ENCODE measurements at regions not wholly inside any gene's neighbourhood (a gene's known extent, or its start where the extent isn't known, plus 50 kb on each side); places are given as distances from the start of the nearest gene placed in this dataset.

DNA sequence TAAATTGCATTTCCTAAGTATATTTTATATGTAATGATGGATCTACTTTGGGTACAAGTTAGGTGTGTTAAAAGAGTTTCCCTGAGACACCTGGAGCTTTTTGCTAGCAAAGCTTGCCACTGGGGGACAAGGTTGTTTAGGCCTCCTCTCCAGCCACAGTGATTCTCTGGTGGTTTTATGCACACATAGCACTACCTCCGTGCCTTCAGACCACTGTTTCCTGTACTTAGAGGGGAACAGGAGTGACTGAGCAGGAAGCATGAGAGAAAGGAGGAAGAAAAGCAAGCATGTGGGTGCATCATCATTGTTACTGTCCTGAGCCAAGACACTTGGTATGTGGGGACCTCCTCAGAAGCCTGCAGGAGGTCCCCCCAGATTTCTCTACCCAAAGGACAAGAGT, 272.1 kb downstream of the RASEF start:
- H3K4me2 ChIP-seq (ENCODE audit: low read depth, low read length, poor library complexity, severe bottlenecking): no peak overlapping the region
- H3K4me3 ChIP-seq (ENCODE audit: insufficient read depth, low read length, poor library complexity, severe bottlenecking): no peak overlapping the region
- H2AFZ ChIP-seq (ENCODE audit: low read depth, low read length, severe bottlenecking): no peak overlapping the region
- no peaks in the 10 kb centered on the region for H3K9me2 ChIP-seq (replicated peaks; ENCODE audit: insufficient read depth, low read length)
- no peak overlapping the region for H3K27ac ChIP-seq (ENCODE audit: low read depth, low read length)
- H3K36me3 ChIP-seq (ENCODE audit: low read length): no peaks in the 10 kb centered on the region
- TF ChIP-seq EZH2phosphoT487 (conservative IDR thresholded peaks at IDR 0.05; ENCODE audit: low read length) (no peak), CTCF (IDR thresholded peaks at IDR 0.05; ENCODE audit: insufficient read depth, low read length, poor library complexity, severe bottlenecking) (no peak)
- H3K9me3 ChIP-seq (ENCODE audit: insufficient read depth, low read length): no peaks in the 10 kb centered on the region
- no peak overlapping the region for H3K9ac ChIP-seq (ENCODE audit: low read length)
- no peaks in the 10 kb centered on the region for H3K27me3 ChIP-seq (ENCODE audit: low read length)
- no peaks in the 10 kb centered on the region for H4K20me1 ChIP-seq (ENCODE audit: low read depth, low read length)
- no peaks in the 10 kb centered on the region for H3K79me2 ChIP-seq (ENCODE audit: insufficient read depth, low read length)
- no peaks in the 10 kb centered on the region for H3F3A ChIP-seq (ENCODE audit: insufficient read depth)

- Histone ChIP-seq H3K79me2 (ENCODE audit: insufficient read depth, low read length) (no peaks in the 10 kb centered on the region), H2AFZ (ENCODE audit: low read depth, low read length, severe bottlenecking) (no peak overlapping the region), H3K27ac (ENCODE audit: low read depth, low read length) (no peak overlapping the region), H3K9me3 (ENCODE audit: insufficient read depth, low read length) (no peaks in the 10 kb centered on the region), H3K36me3 (ENCODE audit: low read length) (no peaks in the 10 kb centered on the region), H4K20me1 (ENCODE audit: low read depth, low read length) (no peaks in the 10 kb centered on the region), H3K4me3 (ENCODE audit: insufficient read depth, low read length, poor library complexity, severe bottlenecking) (no peak overlapping the region), H3K9me2 (replicated peaks; ENCODE audit: insufficient read depth, low read length) (no peaks in the 10 kb centered on the region), H3K4me2 (ENCODE audit: low read depth, low read length, poor library complexity, severe bottlenecking) (no peak overlapping the region), H3F3A (ENCODE audit: insufficient read depth) (no peaks in the 10 kb centered on the region), H3K9ac (ENCODE audit: low read length) (no peak overlapping the region), H3K27me3 (ENCODE audit: low read length) (no peaks in the 10 kb centered on the region)
- TF ChIP-seq CTCF (IDR thresholded peaks at IDR 0.05; ENCODE audit: insufficient read depth, low read length, poor library complexity, severe bottlenecking) (no peak), EZH2phosphoT487 (conservative IDR thresholded peaks at IDR 0.05; ENCODE audit: low read length) (no peak)
These were observed 271.2 kb downstream of the RASEF start for GRCh38 chr9:82791692-82792091.

DNA sequence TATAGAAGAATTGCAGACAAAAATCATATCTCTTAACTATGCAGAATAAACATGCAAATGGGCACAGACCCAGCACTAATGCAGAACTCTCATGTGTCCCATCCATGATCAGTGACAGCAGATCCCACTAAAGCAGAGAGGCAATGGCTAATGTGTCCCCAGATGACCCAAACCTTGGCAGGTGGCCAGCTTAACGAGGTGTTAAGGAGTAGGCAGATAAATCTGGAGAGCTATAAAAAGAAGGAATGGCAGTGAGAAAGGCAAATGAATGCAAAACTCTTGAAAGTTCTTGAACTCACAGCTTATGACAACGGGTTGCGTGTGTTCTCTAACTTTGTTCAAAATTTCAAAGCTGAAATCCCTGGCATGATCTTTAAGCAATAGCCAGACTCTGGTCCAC, 265.4 kb downstream of the RASEF start:
- Histone ChIP-seq H3K4me2 (ENCODE audit: low read depth, low read length, poor library complexity, severe bottlenecking) (no peak overlapping the region), H4K20me1 (ENCODE audit: low read depth, low read length) (no peaks in the 10 kb centered on the region), H3K9me3 (ENCODE audit: insufficient read depth, low read length) (no peaks in the 10 kb centered on the region), H3K36me3 (ENCODE audit: low read length) (no peaks in the 10 kb centered on the region), H3F3A (ENCODE audit: insufficient read depth) (no peaks in the 10 kb centered on the region), H3K79me2 (ENCODE audit: insufficient read depth, low read length) (no peaks in the 10 kb centered on the region), H2AFZ (ENCODE audit: low read depth, low read length, severe bottlenecking) (no peak overlapping the region), H3K9me2 (replicated peaks; ENCODE audit: insufficient read depth, low read length) (no peaks in the 10 kb centered on the region; the same call in 1 of the 2 replicates), H3K4me3 (ENCODE audit: insufficient read depth, low read length, poor library complexity, severe bottlenecking) (no peak overlapping the region), H3K9ac (ENCODE audit: low read length) (no peak overlapping the region), H3K27ac (ENCODE audit: low read depth, low read length) (no peak overlapping the region), H3K27me3 (ENCODE audit: low read length) (no peaks in the 10 kb centered on the region)
- no peak for TF ChIP-seq EZH2phosphoT487 (conservative IDR thresholded peaks at IDR 0.05; ENCODE audit: low read length)
- no peak for TF ChIP-seq CTCF (IDR thresholded peaks at IDR 0.05; ENCODE audit: insufficient read depth, low read length, poor library complexity, severe bottlenecking)
